ENCODE measurements at regions not wholly inside any gene's neighbourhood (a gene's known extent, or its start where the extent isn't known, plus 50 kb on each side); places are given as distances from the start of the nearest gene placed in this dataset.

DNA sequence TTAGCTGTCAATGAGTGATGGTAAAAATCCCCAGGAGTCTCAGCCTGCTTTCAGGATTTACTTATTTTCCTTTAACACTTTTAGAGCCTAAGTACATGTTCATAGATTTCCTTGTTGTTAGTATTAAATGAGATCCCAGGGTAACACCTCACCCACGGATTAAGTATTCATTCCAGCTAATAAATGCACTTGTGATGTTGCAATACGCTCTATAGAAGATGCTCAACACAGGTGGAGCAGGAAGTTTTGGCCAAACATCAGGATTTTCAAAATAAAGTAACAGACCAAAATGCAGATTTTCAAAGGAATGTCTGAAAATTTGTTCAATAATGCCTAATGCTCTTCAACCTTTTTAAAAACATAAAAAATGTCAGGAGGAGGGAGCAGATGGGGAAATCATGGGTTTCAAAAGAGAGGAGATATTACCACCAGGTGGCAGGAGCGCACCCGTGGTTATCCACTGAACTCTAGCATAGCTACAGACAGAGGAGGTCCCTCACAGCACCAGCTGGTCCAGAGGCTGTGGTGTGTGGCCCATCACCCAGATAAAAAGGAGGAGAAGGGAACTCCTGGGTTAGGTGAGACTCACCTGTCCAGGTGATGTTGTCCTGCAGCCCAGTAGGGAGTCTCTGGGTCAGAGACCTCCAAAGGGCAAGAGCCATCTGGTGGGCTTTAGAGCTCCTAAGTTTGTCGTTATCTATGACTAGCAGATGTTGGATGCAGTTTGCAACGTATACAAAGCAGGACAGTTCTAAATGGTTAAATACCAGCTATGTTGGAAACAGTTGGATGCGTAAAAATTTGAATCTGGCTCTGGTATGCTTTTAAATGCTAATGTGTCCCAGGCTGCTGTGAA, 1158.4 kb upstream of the TMEM132C start:
- H3K56ac ChIP-seq (ENCODE audit: insufficient read length, low read depth, low read length), result no peak overlapping the region
- no peaks in the 10 kb centered on the region for H3K4me1 ChIP-seq (ENCODE audit: insufficient read depth, low read length)
- TF ChIP-seq, protein P1, sequence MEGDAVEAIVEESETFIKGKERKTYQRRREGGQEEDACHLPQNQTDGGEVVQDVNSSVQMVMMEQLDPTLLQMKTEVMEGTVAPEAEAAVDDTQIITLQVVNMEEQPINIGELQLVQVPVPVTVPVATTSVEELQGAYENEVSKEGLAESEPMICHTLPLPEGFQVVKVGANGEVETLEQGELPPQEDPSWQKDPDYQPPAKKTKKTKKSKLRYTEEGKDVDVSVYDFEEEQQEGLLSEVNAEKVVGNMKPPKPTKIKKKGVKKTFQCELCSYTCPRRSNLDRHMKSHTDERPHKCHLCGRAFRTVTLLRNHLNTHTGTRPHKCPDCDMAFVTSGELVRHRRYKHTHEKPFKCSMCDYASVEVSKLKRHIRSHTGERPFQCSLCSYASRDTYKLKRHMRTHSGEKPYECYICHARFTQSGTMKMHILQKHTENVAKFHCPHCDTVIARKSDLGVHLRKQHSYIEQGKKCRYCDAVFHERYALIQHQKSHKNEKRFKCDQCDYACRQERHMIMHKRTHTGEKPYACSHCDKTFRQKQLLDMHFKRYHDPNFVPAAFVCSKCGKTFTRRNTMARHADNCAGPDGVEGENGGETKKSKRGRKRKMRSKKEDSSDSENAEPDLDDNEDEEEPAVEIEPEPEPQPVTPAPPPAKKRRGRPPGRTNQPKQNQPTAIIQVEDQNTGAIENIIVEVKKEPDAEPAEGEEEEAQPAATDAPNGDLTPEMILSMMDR (conservative IDR thresholded peaks at IDR 0.05), result peak; percentile 85

More for the DNA sequence above, 1158.4 kb upstream of the TMEM132C start:
- Mint-ChIP-seq H3K4me1 (peaks cover 19 to 20% of the 10 kb centered on the region in 2 experiments), H3K9me3 (peaks cover 0 to 3% of the 10 kb centered on the region in 2 experiments; a peak in 2 of 5 replicates), H3K36me3 (ENCODE audit: insufficient read depth in 1 of 3, low read depth in 3 of 3) (no peaks in the 10 kb centered on the region), H3K27me3 (ENCODE audit: low read depth) (no peaks in the 10 kb centered on the region), H3K27ac (no peak overlapping the region; a peak in 1 of 7 replicates), H3K4me3 (no peak overlapping the region)
- Histone ChIP-seq H3K23ac (ENCODE audit: insufficient read length, low read depth, low read length) (no peak overlapping the region), H3K79me2 (ENCODE audit: insufficient read depth, low read length) (no peaks in the 10 kb centered on the region), H3T11ph (ENCODE audit: low read length) (no peak overlapping the region), H4K91ac (ENCODE audit: insufficient read length, low read depth, low read length) (no peak overlapping the region), H3K4me2 (ENCODE audit: insufficient read depth, insufficient read length, low read length) (no peak overlapping the region), H3K9ac (ENCODE audit: extremely low read depth, insufficient read length, low read length) (no peak overlapping the region), H2AFZ (ENCODE audit: low read length) (no peak overlapping the region), H2BK15ac (ENCODE audit: low read depth, low read length) (no peak overlapping the region), H3K9me3 (ENCODE audit: control insufficient read depth, low read depth, low read length) (no peaks in the 10 kb centered on the region), H2BK20ac (ENCODE audit: low read depth, low read length, poor library complexity, severe bottlenecking) (no peak overlapping the region), H3K27me3 (ENCODE audit: insufficient read depth, low read length) (no peaks in the 10 kb centered on the region), H2AK5ac (ENCODE audit: insufficient read length, low read length) (no peak overlapping the region), H3K23me2 (ENCODE audit: insufficient read length, low read depth, low read length, poor library complexity, severe bottlenecking) (no peaks in the 10 kb centered on the region), H2BK12ac (ENCODE audit: insufficient read length, low read depth, low read length) (no peak overlapping the region), H3K14ac (ENCODE audit: insufficient read depth, low read length) (no peak overlapping the region), H3K27ac (ENCODE audit: insufficient read length, low read depth, low read length) (no peak overlapping the region), H3K18ac (ENCODE audit: insufficient read length, low read depth, low read length) (no peak overlapping the region), H3K4ac (ENCODE audit: low read depth, low read length) (no peak overlapping the region), H2BK5ac (ENCODE audit: insufficient read length, low read length) (no peak overlapping the region), H4K5ac (ENCODE audit: insufficient read length, low read depth, low read length) (no peak overlapping the region), H4K20me1 (ENCODE audit: control insufficient read depth, insufficient read depth, insufficient read length) (no peaks in the 10 kb centered on the region), H4K8ac (replicated peaks; ENCODE audit: insufficient read length, low read depth, low read length) (no peak overlapping the region), H2BK120ac (ENCODE audit: low read depth, low read length, poor library complexity, severe bottlenecking) (no peak overlapping the region), H3K79me1 (ENCODE audit: insufficient read depth, low read depth, low read length, poor library complexity, severe bottlenecking) (no peaks in the 10 kb centered on the region)
- peak; percentile 75 for DNase-seq
- no CpG with 5 or more reads among the region's 7 CpGs for WGBS (ENCODE audit: extremely low coverage, insufficient read length, low lambda C conversion rate)

All from H9 (cell line).